Adipocyte (in vitro differentiated cells): ENCODE measurements at regions not wholly inside any gene's neighbourhood (a gene's known extent, or its start where the extent isn't known, plus 50 kb on each side); places are given as distances from the start of the nearest gene placed in this dataset.

Experiments used
- DNase-seq: peaks from one replicate; pipeline ENCODE4 v3.0.0-alpha.2; 2015; ENCODE audit warnings: low read depth
- H3K27me3 ChIP-seq: replicated peaks from 2 replicates; pipeline ENCODE4 v1.7.0; 2013; ENCODE audit warnings: mild to moderate bottlenecking, low read length, moderate library complexity; ENCODE audit not compliant: control insufficient read depth, insufficient read depth
- H3K36me3 ChIP-seq: 2 replicates; pipeline ENCODE4 v1.7.0; 2013; ENCODE audit warnings: low read length, mild to moderate bottlenecking, moderate library complexity; ENCODE audit not compliant: control insufficient read depth, insufficient read depth, severe bottlenecking
- H3K4me1 ChIP-seq: 2 replicates; pipeline ENCODE4 v1.7.0; 2013; ENCODE audit warnings: mild to moderate bottlenecking, low read length, moderate library complexity; ENCODE audit not compliant: control insufficient read depth, insufficient read depth
- H3K4me3 ChIP-seq: 2 replicates; pipeline ENCODE4 v1.7.0; 2013; ENCODE audit warnings: mild to moderate bottlenecking, low read length, moderate library complexity
- H3K9ac ChIP-seq: 2 replicates; pipeline ENCODE4 v1.7.0; 2013; ENCODE audit warnings: mild to moderate bottlenecking, low read length, moderate library complexity
- H3K9me3 ChIP-seq: 2 replicates; pipeline ENCODE4 v1.7.0; 2013; ENCODE audit warnings: mild to moderate bottlenecking, low read length, moderate library complexity; ENCODE audit not compliant: control insufficient read depth

GRCh38 chr2:187230088-187230487 lies 218.0 kb downstream of the CALCRL start:
- DNase-seq = no peak
- H3K36me3 ChIP-seq = no peaks in the 10 kb centered on the region

DNA sequence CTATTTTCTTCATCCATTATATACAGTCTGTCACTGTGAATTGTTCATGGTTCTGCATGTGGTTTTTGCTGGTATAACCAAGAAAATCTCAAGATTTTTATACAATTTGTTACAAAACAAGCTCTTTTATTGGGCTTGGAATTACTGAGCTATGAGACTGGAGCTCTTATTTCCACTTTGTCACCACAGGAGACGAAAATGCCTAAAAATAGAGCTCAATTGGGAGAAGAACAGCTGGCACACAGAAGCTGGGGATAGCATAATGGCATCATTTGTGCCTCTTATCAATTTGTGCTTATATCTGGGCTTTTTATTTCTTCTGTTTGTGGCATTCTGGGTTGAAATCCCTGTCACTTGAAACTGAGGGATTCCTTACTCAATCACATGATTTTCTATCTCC lies 219.1 kb downstream of the CALCRL start:
- DNase-seq = no peak
- Histone ChIP-seq H3K9ac (no peak overlapping the region), H3K9me3 (no peaks in the 10 kb centered on the region), H3K36me3 (no peaks in the 10 kb centered on the region), H3K27me3 (no peaks in the 10 kb centered on the region), H3K4me1 (no peaks in the 10 kb centered on the region), H3K4me3 (no peak overlapping the region)

More at GRCh38 chr2:187230088-187230487, 218.0 kb downstream of the CALCRL start:
- no peaks in the 10 kb centered on the region for H3K9me3 ChIP-seq
- H3K4me3 ChIP-seq = no peak overlapping the region
- no peak overlapping the region for H3K9ac ChIP-seq
- no peaks in the 10 kb centered on the region for H3K27me3 ChIP-seq
- no peaks in the 10 kb centered on the region for H3K4me1 ChIP-seq

DNA sequence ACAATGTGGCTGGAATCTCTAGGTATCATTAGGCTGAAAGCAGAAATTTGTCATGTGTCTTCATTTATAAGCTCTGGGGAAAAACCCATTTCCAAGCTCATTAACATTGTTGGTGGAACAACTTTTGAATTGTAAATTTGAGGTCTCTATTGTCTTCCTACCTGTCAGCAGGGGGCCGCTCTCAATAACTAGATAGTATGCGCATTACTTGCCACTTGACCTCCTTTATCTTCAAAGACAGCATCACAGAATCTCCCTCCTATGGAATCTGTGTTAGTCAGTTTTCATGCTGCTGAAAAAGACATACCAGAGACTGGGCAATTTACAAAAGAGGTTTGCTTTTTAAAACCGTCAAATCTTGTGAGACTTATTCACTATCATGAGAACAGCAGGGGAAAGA lies 223.1 kb downstream of the CALCRL start:
- Histone ChIP-seq H3K9me3 (peaks cover 5% of the 10 kb centered on the region), H3K4me1 (no peaks in the 10 kb centered on the region), H3K27me3 (no peaks in the 10 kb centered on the region), H3K4me3 (no peak overlapping the region), H3K9ac (no peak overlapping the region), H3K36me3 (no peaks in the 10 kb centered on the region)
- no peak for DNase-seq

GRCh38 chr2:187220071-187220470 lies 228.0 kb downstream of the CALCRL start:
- peaks cover 5% of the 10 kb centered on the region for H3K9me3 ChIP-seq
- no peak overlapping the region for H3K4me3 ChIP-seq
- H3K27me3 ChIP-seq = no peaks in the 10 kb centered on the region
- no peaks in the 10 kb centered on the region for H3K36me3 ChIP-seq
- H3K9ac ChIP-seq = no peak overlapping the region
- peaks cover 10% of the 10 kb centered on the region for H3K4me1 ChIP-seq
- no peak for DNase-seq

DNA sequence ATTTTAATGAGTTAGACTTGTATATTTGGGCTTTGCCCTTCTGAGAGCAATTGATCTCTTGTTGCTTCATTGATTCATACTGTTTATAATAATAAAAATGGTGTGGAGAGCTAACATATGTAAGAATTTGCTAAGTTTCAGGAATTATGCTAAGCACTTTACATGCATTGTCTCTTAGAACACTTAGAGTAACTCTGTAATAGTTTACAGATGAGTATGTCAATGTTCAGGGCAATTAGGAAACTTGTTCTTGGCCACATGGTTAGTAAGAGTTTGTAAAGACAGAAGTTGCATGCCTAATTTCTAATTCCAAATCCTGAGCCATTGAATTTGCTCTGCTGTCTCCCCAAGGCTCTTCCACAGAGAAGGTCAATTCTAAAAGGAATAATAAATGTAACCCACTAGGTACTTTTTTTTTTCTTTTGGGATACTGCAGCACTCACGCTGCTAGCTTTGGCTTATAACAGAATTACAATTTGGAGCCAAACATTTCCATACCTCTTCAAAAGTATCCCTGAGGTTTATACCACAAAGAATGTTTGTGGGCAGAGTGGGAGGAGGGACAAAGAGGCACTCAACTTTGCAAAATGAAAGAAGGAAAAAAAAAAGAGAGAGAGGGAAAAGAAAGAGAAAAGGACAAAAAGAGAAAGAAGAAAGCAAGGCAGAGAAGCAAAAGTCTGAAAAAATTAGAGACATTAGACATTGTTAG lies 232.4 kb downstream of the CALCRL start:
- Histone ChIP-seq H3K9me3 (peaks cover 9% of the 10 kb centered on the region), H3K36me3 (no peaks in the 10 kb centered on the region), H3K9ac (no peak overlapping the region), H3K4me3 (no peak overlapping the region), H3K4me1 (peaks cover 13% of the 10 kb centered on the region), H3K27me3 (no peaks in the 10 kb centered on the region)
- DNase-seq = peak; percentile 63

- Histone ChIP-seq H3K36me3 (no peaks in the 10 kb centered on the region), H3K27me3 (no peaks in the 10 kb centered on the region), H3K4me1 (peaks cover 13% of the 10 kb centered on the region), H3K9ac (no peak overlapping the region), H3K9me3 (peaks cover 9% of the 10 kb centered on the region), H3K4me3 (no peak overlapping the region)
- DNase-seq = no peak
Observed at GRCh38 chr2:187214306-187214705, 233.7 kb downstream of the CALCRL start.

- H3K4me3 ChIP-seq = no peak overlapping the region
- DNase-seq = no peak
- peaks cover 9% of the 10 kb centered on the region for H3K9me3 ChIP-seq
- no peaks in the 10 kb centered on the region for H3K36me3 ChIP-seq
- H3K27me3 ChIP-seq = no peaks in the 10 kb centered on the region
- no peak overlapping the region for H3K9ac ChIP-seq
- H3K4me1 ChIP-seq = peaks cover 13% of the 10 kb centered on the region
Observed at GRCh38 chr2:187213798-187214197, 234.3 kb downstream of the CALCRL start.

- Histone ChIP-seq H3K9ac (no peak overlapping the region), H3K4me3 (no peak overlapping the region), H3K36me3 (no peaks in the 10 kb centered on the region), H3K4me1 (peaks cover 6% of the 10 kb centered on the region), H3K27me3 (no peaks in the 10 kb centered on the region), H3K9me3 (peaks cover 9% of the 10 kb centered on the region)
- no peak for DNase-seq
Observed at GRCh38 chr2:187210726-187211125, 237.3 kb downstream of the CALCRL start.

GRCh38 chr2:187208199-187208785 lies 239.8 kb downstream of the CALCRL start:
- peaks cover 9% of the 10 kb centered on the region for H3K9me3 ChIP-seq

GRCh38 chr2:187207126-187207525 lies 240.9 kb downstream of the CALCRL start:
- H3K4me1 ChIP-seq = no peaks in the 10 kb centered on the region
- H3K27me3 ChIP-seq = no peaks in the 10 kb centered on the region
- no peak overlapping the region for H3K9ac ChIP-seq
- H3K4me3 ChIP-seq = no peak overlapping the region
- DNase-seq = no peak
- peaks cover 5% of the 10 kb centered on the region for H3K9me3 ChIP-seq
- H3K36me3 ChIP-seq = no peaks in the 10 kb centered on the region

More at GRCh38 chr2:187208199-187208785, 239.8 kb downstream of the CALCRL start:
- H3K27me3 ChIP-seq = no peaks in the 10 kb centered on the region
- H3K4me1 ChIP-seq = no peaks in the 10 kb centered on the region
- no peak overlapping the region for H3K9ac ChIP-seq
- H3K36me3 ChIP-seq = no peaks in the 10 kb centered on the region
- no peak for DNase-seq
- no peak overlapping the region for H3K4me3 ChIP-seq

- Histone ChIP-seq H3K4me1 (no peaks in the 10 kb centered on the region), H3K27me3 (no peaks in the 10 kb centered on the region), H3K9me3 (no peaks in the 10 kb centered on the region), H3K36me3 (no peaks in the 10 kb centered on the region), H3K9ac (no peak overlapping the region), H3K4me3 (no peak overlapping the region)
- no peak for DNase-seq
Observed at GRCh38 chr2:187206471-187206870, 241.6 kb downstream of the CALCRL start.
